ENCODE measurements at regions not wholly inside any gene's neighbourhood (a gene's known extent, or its start where the extent isn't known, plus 50 kb on each side); places are given as distances from the start of the nearest gene placed in this dataset.

GRCh38 chr1:229107972-229108371, 162.9 kb upstream of the RAB4A start:
- H3K9me3 Mint-ChIP-seq = no peaks in the 10 kb centered on the region
- no peaks in the 10 kb centered on the region for H3K36me3 Mint-ChIP-seq
- no peaks in the 10 kb centered on the region for H3K4me1 Mint-ChIP-seq
- no peak for DNase-seq
- H3K4me3 Mint-ChIP-seq = no peak overlapping the region
- H3K27ac Mint-ChIP-seq = no peak overlapping the region
- H3K27me3 Mint-ChIP-seq = no peaks in the 10 kb centered on the region

GRCh38 chr1:229108598-229109201, 162.2 kb upstream of the RAB4A start:
- no peaks in the 10 kb centered on the region for H3K27me3 Mint-ChIP-seq
- H3K27ac Mint-ChIP-seq = no peak overlapping the region
- H3K36me3 Mint-ChIP-seq = no peaks in the 10 kb centered on the region
- H3K4me1 Mint-ChIP-seq = no peaks in the 10 kb centered on the region
- no peak overlapping the region for H3K4me3 Mint-ChIP-seq
- no peak for DNase-seq
- no peaks in the 10 kb centered on the region for H3K9me3 Mint-ChIP-seq

GRCh38 chr1:229109320-229109761, 161.6 kb upstream of the RAB4A start:
- Mint-ChIP-seq H3K9me3 (no peaks in the 10 kb centered on the region), H3K4me3 (no peak overlapping the region), H3K27me3 (no peaks in the 10 kb centered on the region), H3K27ac (no peak overlapping the region), H3K36me3 (no peaks in the 10 kb centered on the region), H3K4me1 (no peaks in the 10 kb centered on the region)
- DNase-seq = no peak

- H3K4me3 Mint-ChIP-seq = no peak overlapping the region
- H3K27ac Mint-ChIP-seq = no peak overlapping the region
- no peaks in the 10 kb centered on the region for H3K9me3 Mint-ChIP-seq
- no peaks in the 10 kb centered on the region for H3K27me3 Mint-ChIP-seq
- H3K36me3 Mint-ChIP-seq = no peaks in the 10 kb centered on the region
- DNase-seq = no peak
- no peaks in the 10 kb centered on the region for H3K4me1 Mint-ChIP-seq
These were observed 159.9 kb upstream of the RAB4A start for GRCh38 chr1:229110986-229111385.

GRCh38 chr1:229111703-229112319, 159.1 kb upstream of the RAB4A start:
- Mint-ChIP-seq H3K36me3 (no peaks in the 10 kb centered on the region), H3K27me3 (no peaks in the 10 kb centered on the region), H3K27ac (no peak overlapping the region), H3K4me1 (no peaks in the 10 kb centered on the region), H3K9me3 (no peaks in the 10 kb centered on the region), H3K4me3 (no peak overlapping the region)
- no peak for DNase-seq

GRCh38 chr1:229112832-229113548, 157.9 kb upstream of the RAB4A start:
- Mint-ChIP-seq H3K27ac (no peak overlapping the region), H3K4me3 (no peak overlapping the region), H3K36me3 (no peaks in the 10 kb centered on the region), H3K4me1 (no peaks in the 10 kb centered on the region), H3K27me3 (no peaks in the 10 kb centered on the region), H3K9me3 (no peaks in the 10 kb centered on the region)
- no peak for DNase-seq

- no peak overlapping the region for H3K4me3 Mint-ChIP-seq
- no peaks in the 10 kb centered on the region for H3K36me3 Mint-ChIP-seq
- H3K9me3 Mint-ChIP-seq = no peaks in the 10 kb centered on the region
- H3K27me3 Mint-ChIP-seq = no peaks in the 10 kb centered on the region
- no peak for DNase-seq
- no peak overlapping the region for H3K27ac Mint-ChIP-seq
- no peaks in the 10 kb centered on the region for H3K4me1 Mint-ChIP-seq
These were observed 156.6 kb upstream of the RAB4A start for GRCh38 chr1:229114315-229114714.

- no peaks in the 10 kb centered on the region for H3K9me3 Mint-ChIP-seq
These were observed 156.0 kb upstream of the RAB4A start for GRCh38 chr1:229114850-229115365.

GRCh38 chr1:229116114-229116513, 154.8 kb upstream of the RAB4A start:
- Mint-ChIP-seq H3K36me3 (no peaks in the 10 kb centered on the region), H3K27ac (no peak overlapping the region), H3K4me3 (no peak overlapping the region)

More at GRCh38 chr1:229114850-229115365, 156.0 kb upstream of the RAB4A start:
- no peak for DNase-seq
- H3K27ac Mint-ChIP-seq = no peak overlapping the region
- no peaks in the 10 kb centered on the region for H3K4me1 Mint-ChIP-seq
- no peak overlapping the region for H3K4me3 Mint-ChIP-seq
- H3K27me3 Mint-ChIP-seq = no peaks in the 10 kb centered on the region
- no peaks in the 10 kb centered on the region for H3K36me3 Mint-ChIP-seq

GRCh38 chr1:229117664-229118300, 153.1 kb upstream of the RAB4A start:
- no peaks in the 10 kb centered on the region for H3K27me3 Mint-ChIP-seq
- H3K4me1 Mint-ChIP-seq = no peaks in the 10 kb centered on the region
- no peak overlapping the region for H3K4me3 Mint-ChIP-seq
- H3K9me3 Mint-ChIP-seq = no peaks in the 10 kb centered on the region
- H3K36me3 Mint-ChIP-seq = no peaks in the 10 kb centered on the region
- no peak for DNase-seq
- H3K27ac Mint-ChIP-seq = no peak overlapping the region

More at GRCh38 chr1:229116114-229116513, 154.8 kb upstream of the RAB4A start:
- H3K4me1 Mint-ChIP-seq = no peaks in the 10 kb centered on the region
- no peaks in the 10 kb centered on the region for H3K27me3 Mint-ChIP-seq
- no peak for DNase-seq
- no peaks in the 10 kb centered on the region for H3K9me3 Mint-ChIP-seq

GRCh38 chr1:229118477-229119061, 152.3 kb upstream of the RAB4A start:
- no peak for DNase-seq
- H3K36me3 Mint-ChIP-seq = no peaks in the 10 kb centered on the region
- H3K27ac Mint-ChIP-seq = no peak overlapping the region
- H3K9me3 Mint-ChIP-seq = no peaks in the 10 kb centered on the region
- no peaks in the 10 kb centered on the region for H3K4me1 Mint-ChIP-seq
- H3K4me3 Mint-ChIP-seq = no peak overlapping the region
- no peaks in the 10 kb centered on the region for H3K27me3 Mint-ChIP-seq

- Mint-ChIP-seq H3K27ac (no peak overlapping the region), H3K4me1 (no peaks in the 10 kb centered on the region), H3K4me3 (no peak overlapping the region), H3K27me3 (no peaks in the 10 kb centered on the region), H3K36me3 (no peaks in the 10 kb centered on the region), H3K9me3 (no peaks in the 10 kb centered on the region)
- no peak for DNase-seq
These were observed 151.8 kb upstream of the RAB4A start for GRCh38 chr1:229119161-229119560.

- DNase-seq = no peak
- H3K9me3 Mint-ChIP-seq = no peaks in the 10 kb centered on the region
- H3K27ac Mint-ChIP-seq = no peak overlapping the region
- H3K4me1 Mint-ChIP-seq = no peaks in the 10 kb centered on the region
- no peaks in the 10 kb centered on the region for H3K36me3 Mint-ChIP-seq
- no peak overlapping the region for H3K4me3 Mint-ChIP-seq
- no peaks in the 10 kb centered on the region for H3K27me3 Mint-ChIP-seq
These were observed 151.0 kb upstream of the RAB4A start for GRCh38 chr1:229119876-229120275.

GRCh38 chr1:229121845-229122436, 149.0 kb upstream of the RAB4A start:
- H3K4me1 Mint-ChIP-seq = peaks cover 4% of the 10 kb centered on the region
- DNase-seq = no peak
- no peak overlapping the region for H3K4me3 Mint-ChIP-seq
- no peaks in the 10 kb centered on the region for H3K9me3 Mint-ChIP-seq
- no peaks in the 10 kb centered on the region for H3K36me3 Mint-ChIP-seq
- H3K27ac Mint-ChIP-seq = no peak overlapping the region
- no peaks in the 10 kb centered on the region for H3K27me3 Mint-ChIP-seq

Data from activated naive CD8-positive, alpha-beta T cell treated with anti-CD3 and anti-CD28 coated beads for 36 hours (primary cell).